HG02571 (cell line): ENCODE measurements at regions not wholly inside any gene's neighbourhood (a gene's known extent, or its start where the extent isn't known, plus 50 kb on each side); places are given as distances from the start of the nearest gene placed in this dataset.
"Not testable (repeated sequence)": the region's sequence is repeated elsewhere in the genome, so short reads cannot be mapped to it uniquely, and the experiment has no call there.

ENCODE experiments used
- ATAC-seq: cut with Tn5 transposase; IDR thresholded peaks from one replicate; pipeline ENCODE4 v1.9.1; 2021; ENCODE audit warnings: mild to moderate bottlenecking, moderate library complexity; ENCODE audit not compliant: unreplicated experiment

DNA sequence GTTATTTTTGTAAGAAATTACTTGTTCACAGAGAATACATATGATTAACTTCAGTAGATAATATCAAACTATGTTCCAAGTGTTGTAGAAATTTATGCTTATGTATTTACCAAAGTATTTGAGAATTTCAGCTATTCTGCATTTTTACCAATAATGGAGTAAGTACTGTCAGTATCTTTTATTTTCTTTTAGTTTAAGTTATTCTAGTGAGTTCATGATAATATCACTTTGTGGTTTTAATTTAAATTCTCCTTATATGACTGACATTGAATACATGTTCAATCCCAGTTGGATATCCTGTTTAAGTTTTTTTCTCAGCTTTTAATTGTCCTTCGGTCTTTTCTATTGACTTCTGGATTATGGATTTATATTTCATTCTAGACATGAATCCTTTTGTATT, 1024.6 kb downstream of the EFNA5 start:
- no peak for ATAC-seq

DNA sequence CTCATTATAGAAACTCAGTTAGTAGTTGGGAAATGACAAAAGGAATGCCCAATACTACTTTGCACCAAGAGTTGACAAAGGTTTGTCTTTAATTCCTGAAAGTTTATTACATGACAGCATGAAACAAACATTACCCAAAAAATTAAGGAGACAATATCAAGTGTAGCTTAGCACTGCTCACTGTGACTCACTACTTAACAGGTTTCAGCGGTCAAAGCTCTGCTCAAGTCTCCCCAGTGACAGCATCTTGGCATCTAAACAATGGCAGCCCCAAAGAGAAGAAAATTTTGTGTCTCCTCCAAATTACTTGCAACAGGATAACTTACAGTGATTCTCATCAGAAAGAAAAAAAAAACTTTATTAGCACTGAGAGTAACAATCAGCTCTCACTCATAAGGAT, 1030.2 kb downstream of the EFNA5 start:
- ATAC-seq = no peak

DNA sequence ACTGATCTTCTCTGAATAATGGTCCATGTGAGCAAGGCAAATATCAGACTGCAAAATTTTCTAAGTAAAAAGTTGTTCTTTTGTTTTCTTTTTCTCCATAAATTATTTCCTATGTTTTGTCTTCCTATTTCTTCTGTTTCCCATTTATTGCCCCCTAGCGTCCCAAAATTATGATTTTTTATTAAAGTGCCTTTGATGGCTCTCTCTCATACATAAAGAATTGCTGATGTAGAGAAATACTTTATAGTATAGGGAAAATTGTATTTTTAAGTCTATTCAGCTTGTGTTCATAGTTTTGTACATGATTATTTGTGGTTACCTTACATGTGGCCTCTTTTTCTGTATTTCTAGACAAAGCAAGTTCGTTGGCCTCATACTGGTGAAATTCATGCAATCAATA, 1031.2 kb downstream of the EFNA5 start:
- ATAC-seq = no peak

DNA sequence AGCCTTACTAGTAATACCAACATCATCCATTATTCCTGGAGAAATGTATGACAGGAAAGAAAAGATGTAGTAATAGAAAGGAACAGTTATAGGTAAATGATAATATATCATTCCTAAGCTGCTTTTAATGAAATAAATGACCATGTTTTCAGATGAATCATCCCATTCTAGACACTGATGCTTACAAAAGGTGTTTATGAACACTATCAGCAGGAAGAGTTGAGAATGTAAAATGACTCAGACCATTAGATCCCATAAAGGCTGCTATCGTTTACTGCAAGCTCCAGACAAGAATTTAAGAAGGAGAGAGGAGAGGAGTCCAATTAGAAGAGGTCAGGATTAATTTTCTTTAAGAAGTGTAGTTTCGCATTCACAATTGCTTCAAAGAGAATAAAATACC, 1033.5 kb downstream of the EFNA5 start:
- no peak for ATAC-seq

DNA sequence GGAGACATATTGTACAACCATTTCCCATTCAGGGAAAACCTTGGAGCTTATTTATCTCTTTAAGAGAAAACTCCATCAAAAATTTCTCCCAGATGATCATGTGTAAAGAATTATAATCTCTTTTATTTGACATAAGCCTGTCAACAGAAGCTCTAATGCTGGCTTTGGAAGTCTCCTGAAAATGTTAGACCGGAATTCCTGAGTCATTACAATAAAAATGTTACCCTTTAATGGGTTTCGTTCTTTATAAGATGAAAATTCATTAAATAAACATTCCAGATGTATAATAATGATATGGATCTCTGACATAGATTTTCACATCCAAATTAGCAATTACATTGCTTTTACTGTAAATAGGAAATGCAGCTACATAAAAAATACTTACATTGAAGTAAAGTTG, 1036.4 kb downstream of the EFNA5 start:
- no peak for ATAC-seq

DNA sequence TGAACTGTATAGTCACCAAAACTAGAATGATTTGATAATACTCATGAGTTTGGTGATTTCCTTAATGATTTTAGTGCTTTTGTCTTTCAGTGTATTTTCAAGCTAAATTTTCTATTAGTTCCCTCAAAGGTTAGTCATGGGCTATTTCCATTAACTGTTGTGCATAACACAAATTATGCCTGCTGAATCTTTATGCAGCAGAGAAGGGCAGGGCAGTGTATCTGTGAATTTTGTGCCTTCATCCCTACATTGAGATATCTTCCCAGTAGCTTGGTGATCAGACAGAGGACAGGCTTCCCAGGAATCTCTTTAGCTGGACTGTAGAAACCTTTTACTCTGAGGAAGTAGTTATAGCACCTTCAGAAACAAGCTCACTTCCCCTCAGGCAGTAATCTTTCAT, 1036.9 kb downstream of the EFNA5 start:
- ATAC-seq = no peak

DNA sequence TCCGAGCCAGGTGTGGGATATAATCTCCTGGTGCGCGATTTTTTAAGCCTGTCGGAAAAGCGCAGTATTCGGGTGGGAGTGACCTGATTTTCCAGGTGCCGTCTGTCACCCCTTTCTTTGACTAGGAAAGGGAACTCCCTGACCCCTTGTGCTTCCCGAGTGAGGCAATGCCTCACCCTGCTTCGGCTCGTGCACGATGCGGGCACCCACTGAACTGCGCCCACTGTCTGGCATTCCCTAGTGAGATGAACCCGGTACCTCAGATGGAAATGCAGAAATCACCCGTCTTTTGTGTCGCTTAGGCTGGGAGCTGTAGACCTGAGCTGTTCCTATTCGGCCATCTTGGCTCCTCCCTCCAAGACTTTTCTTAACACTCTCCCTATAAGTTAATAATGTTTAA, 1042.3 kb downstream of the EFNA5 start:
- not testable (repeated sequence) for ATAC-seq

DNA sequence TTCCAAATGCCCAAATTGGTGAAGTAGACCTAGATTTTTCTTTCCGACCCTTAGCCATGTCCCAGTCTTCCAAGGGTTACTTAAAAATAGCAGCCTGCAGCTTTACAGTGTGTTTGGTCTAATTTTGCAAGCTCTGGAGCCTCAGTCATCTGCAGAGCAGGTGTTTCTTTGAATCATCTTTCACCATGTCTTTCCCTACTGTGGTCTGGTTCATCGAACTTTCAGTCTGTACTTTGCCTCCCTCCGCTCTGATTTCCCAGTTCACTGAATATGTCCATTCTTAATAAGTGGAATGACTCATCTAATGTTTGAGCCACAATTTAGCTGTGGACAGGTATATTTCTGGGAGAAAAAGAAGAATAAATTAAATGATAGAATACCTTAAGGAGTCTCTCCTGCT, 1060.7 kb downstream of the EFNA5 start:
- ATAC-seq = no peak

DNA sequence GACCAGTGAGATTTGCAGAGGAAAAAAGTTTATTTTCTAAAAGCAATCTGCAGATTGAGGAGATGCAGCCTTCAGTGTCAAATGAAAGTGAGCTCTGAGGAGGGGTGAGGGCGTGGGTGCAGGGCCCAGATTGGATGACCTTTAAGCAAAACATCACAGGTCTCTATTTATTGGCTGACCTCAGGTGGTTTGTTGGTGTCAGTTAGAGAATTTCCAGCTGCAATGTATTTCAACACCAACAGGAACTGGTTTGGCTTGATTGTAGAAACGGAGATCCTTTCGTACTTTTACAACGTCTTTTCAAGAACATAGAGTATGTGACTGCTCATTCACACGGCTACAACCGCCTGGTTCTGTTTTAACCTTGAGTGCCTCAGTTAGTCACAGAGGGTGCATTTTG, 1069.1 kb downstream of the EFNA5 start:
- no peak for ATAC-seq

DNA sequence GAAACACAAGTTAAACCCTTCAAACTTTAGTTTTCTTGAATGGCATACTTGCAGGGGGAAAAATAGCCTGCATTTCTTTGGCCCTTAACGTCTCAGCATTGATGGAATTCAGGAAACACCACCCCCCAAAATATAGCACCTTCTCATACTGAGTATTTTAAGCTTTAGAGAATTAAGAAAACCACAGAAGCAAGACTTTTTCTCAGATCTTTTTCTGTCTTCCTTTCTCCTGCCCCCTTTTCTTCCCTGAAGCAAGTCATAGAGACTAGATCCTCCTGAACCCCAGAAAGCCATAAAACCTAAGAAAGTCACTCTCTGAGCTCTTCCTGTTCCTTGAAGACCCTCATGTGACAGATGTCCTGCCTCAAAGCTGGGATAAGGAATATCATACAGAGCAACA, 1069.9 kb downstream of the EFNA5 start:
- no peak for ATAC-seq

DNA sequence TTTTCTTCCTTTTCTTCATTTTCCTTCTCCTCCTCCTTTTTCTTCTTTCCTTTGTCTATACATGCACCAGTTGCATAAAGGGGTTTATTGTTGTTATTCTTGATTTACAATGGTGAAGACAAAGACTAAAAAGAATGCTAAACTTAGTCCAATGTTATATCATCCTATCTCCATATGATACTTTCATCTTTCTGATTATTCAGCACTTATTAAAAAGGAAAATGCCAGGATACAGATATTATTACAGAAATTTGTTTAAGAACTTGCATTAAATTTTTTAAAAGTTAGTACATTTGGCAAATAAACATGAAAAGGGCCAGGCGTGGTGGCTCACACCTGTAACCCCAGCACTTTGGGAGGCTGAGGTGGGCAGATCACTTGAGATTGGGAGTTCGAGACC, 1074.9 kb downstream of the EFNA5 start:
- no peak for ATAC-seq

DNA sequence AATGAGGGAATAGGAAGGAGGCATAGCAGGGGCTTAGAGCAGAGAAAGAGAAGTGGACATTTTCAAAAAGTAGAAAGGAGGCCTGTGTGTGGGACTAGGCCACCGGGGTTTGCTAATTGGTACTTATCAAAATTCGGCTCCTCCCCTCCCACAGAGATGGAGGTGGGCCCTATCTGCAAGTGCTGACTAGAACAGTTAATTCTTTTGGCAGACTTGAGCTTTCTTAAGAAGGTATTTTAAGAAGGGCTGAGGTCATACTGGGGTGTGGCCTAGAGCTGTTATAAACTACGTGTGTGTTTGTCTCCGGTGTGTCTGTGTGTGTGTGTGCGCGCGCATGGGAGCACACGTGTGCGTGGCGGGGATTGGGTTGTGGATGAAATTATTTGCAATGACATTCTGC, 1086.5 kb downstream of the EFNA5 start:
- ATAC-seq = no peak

DNA sequence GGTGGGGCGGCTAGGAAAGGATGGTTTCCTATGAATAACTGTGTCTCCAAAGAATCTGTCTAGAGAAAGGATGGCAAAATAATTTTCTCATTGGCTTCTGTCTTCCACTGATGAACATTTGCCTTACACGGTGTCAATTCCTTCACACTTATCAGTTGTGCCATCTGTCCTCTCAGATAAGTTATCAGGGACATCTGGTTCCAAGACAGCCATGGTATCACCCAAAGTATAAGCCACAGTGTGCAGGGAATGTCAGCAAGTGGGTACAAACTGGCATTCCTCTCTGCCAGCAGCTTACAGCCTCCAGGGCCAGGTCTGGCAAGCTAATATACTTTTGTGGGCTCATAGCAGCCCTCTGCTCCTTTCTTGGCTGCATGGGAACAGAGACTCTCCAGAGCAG, 1092.0 kb downstream of the EFNA5 start:
- ATAC-seq = no peak

DNA sequence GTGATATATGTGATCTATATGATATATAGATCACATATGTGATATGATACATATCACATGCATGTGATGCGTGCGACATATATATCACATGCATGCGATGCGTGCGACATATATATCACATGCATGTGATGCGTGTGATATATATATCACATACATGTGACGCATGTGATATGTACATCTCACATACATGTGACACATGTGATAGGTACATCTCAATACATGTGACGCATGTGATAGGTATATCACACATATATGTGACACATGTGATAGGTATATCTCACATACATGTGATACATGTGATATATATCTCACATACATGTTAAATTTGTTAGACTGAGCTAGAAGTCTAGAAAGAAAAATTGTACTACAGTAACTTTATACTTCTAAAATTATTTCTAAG, 1095.9 kb downstream of the EFNA5 start:
- no peak for ATAC-seq

DNA sequence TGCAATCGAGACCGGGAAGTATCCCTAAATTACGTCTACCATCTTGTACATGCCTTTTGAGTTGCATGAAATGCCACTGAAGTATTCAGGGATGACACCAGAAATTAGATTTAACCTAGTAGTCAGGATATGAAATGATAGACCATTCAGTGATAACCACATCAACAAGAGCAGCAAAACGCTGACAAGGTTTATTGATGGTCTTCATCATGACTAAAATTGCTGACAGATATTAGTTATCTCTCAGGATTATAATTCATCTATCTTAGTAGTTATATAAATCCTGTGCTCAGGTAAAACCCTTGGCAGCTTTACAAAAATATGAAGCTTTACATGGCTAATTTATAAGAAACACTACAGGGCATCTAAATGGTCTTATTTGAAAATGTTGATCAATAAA, 1104.7 kb downstream of the EFNA5 start:
- ATAC-seq = no peak

DNA sequence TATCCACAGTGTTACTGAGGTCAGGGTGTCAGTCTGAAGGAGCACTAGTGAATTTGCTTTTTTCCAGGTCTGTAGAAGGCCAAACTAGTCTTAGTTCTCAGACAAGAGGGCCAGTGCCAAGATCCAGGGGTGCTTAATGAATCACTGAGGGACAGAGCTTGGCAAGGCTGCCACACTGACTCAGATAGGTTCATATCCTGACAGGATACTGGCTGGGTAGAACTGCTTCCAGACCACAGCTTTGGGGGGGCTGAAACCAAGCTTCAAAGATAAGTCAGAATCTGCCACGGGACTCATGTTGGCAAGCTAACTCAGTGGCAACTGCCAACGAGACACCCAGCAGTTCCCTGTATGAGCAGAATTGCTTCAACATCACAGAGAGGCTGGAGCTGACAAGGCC, 1125.4 kb downstream of the EFNA5 start:
- no peak for ATAC-seq

DNA sequence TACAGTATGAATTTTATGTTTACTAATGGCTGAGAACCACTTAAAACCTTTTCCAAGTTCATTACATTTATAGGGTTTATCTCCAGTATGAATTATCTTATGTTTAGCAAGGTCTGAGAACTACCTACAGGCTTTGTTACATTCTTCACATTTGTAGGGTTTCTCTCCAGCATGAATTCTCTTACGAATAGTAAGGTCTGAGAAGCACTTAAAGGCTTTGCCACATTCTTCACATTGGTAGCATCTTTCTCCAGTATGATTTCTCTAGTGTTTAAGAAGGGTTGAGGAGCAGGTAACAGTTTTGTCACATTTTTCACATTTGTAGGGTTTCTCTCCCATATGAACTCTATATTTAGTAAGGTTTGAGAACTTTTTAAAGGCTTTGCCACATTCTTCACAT, 1127.4 kb downstream of the EFNA5 start:
- no peak for ATAC-seq

DNA sequence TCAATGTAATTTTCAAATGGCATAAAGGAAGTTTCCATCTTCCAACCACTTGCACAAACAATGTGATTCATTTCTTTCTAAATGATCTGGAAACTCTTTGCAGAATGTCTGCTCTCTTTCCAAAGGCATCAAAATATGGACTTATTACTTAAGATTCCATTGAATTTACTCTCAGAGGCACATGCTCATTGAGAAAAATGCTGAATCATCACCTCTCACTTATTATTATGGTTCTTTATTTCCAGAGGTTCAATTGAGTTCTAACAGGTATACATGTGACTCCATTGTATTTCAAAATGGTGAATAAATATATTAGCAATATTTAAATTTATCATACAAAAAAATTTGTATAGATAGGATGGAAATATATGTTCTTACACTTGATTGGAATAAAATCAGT, 1140.6 kb downstream of the EFNA5 start:
- no peak for ATAC-seq

DNA sequence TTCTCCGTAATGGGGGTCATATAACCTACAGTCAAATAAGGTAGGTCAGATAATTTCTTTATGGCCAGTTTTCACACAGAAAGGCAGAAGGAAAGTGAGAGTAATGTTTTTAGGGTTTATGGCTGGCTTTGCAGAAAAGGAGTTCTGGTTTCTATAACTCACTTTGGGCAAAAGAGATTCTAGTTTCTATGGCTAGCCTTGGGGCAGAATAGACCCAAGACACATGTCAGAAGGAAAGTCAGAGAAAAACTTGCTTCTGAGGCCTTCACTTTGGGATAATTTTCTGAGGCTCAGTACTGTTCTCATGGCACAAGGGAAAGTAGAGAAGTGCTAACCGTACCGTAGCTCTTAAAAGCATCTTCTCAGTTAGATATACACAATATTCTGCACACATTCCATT, 1145.3 kb downstream of the EFNA5 start:
- ATAC-seq = no peak

DNA sequence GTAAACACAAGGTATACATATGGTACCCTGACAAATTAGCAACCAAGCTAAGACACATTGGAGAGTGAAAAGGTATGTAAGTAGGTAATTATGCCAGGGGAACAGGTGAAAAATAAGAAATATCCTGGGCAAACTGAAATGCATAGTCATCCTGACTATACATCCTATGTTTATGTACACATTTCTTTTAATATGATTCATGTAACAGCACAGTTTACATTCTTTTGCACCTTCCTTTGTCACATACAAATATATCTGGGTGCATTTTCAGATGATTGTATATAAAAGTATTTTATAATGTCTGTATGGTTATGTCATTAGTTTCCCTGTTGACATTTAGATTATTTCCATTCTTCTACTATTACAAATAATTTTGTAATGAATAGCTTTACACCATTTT, 1146.9 kb downstream of the EFNA5 start:
- ATAC-seq = no peak

DNA sequence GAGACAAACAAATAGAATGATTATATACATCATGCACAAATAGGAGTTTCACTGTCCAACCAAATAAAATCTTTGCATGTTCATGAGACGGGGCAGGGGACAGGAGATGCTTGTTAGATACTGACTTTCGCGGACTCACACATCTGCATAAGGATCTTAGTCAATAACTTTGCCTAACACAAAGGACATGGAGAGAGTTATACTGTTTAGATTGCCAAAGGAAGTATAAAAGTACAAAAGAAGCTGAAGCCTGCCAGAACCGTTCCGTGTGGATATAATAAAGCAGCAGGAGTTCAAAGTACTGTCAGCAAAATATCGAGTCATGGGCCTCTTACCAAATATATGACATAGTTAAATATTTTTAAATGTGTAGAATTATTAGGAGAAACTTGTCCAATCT, 1148.4 kb downstream of the EFNA5 start:
- ATAC-seq = no peak

DNA sequence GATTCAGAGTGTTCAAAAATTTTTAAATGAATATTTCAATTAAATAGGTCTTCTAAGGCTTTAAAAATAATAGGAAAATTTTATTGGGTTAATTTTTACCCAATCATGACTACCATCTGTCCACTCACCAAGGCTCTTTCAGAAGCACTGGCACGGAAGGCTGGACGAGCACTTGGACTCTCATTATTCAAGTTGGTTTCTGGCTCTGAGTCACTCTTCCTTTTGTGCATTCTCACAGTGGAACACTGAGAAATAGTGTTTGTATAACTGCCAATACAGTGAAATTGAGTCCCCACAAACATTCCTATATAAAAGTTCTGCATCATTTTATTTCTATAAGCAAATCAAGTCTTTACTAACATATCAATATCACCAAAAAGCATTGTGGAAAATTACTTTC, 1149.0 kb downstream of the EFNA5 start:
- ATAC-seq = no peak

DNA sequence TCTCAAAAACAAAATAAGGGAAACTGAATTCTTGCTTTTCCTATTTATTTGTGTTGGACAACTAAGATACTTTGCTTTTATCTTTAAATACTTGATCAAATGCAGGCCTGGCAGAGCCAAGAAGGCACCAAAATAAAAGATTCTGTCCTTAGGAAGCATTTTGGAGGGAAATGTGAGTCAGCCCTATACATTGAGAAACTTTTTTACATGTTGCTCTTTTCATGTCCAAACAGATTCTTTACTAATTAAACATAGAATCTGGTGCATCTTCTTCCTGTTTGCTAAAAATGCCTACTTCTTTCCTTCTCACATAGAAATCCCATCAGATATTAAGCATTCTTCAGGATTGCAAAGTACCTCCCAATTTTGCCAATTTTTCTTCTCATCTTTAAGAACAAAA, 1160.4 kb downstream of the EFNA5 start:
- no peak for ATAC-seq

DNA sequence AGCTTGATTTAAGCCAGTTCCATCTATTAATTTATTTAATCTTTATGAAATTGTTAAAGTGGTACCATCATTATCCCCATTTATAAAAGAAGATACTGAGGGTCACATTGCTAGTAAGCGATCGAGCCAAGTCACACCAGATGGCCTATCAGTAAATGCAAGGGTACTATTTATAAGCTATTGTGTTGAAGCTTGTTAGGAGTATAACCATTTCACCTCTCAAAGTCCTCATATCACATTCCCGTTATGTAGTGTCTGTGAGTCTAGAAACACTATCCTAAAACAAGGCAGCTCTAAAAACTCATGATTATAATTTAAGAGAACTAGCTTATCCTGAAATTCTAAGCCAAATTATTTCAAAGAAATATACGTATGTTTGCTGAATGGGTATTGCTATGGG, 1161.8 kb downstream of the EFNA5 start:
- ATAC-seq = no peak
